ENCODE measurements at regions not wholly inside any gene's neighbourhood (a gene's known extent, or its start where the extent isn't known, plus 50 kb on each side); places are given as distances from the start of the nearest gene placed in this dataset.
A peak's percentile ranks its signal among the peaks of the same experiment; 100 is the strongest.

DNA sequence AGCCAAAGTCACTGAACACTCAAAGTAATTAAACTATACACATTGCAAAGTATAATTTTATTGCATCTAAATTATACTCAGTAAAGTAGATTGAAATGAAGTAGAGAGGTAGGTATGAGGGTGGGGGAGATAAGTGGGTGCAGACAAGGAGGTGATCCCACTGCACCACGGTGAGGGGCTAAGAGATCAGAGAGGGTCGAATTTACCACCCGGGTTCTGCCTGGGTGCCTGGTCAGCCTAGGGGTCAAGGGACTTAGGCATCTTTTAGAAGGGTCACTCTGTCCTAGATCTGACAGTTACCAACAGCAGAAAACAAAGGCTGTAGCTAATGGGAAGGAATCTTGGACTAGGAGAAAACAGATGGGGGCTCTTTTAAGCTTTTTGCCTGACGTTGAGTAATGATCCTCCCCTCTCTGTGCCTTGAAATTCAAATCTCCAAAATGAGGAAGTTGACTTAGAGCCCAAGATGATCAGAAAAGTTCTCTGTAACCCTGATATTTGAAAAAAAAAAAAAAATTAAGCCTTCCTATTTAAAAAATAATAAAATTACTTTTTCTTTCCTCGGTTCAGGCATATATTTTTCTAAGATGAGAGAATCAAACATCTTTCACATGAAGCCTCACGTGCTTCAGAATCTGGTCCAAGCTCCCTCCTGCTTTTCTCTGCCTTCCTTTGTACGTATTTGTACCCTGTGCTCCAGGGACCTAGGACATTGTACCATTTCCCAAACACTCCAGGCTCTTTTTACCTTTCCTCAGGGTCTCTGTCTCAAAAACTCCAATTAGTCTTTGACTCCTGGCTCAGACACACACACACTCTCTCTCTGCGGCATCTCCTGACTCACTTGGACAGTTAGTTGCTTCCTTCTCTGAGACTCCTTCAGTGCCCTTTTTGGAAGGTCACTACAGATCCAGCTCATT lies 353.9 kb downstream of the CYRIA start:
- Mint-ChIP-seq H3K9me3 (peaks cover 0 to 2% (median 0%) of the 10 kb centered on the region in 5 donors), H3K36me3 (no peaks in the 10 kb centered on the region), H3K4me3 (no peak overlapping the region), H3K27ac (no peak overlapping the region), H3K27me3 (no peaks in the 10 kb centered on the region), H3K4me1 (no peaks in the 10 kb centered on the region)
- Histone ChIP-seq H3K4me3 (ENCODE audit: low read length) (no peak overlapping the region), H3K4me1 (ENCODE audit: insufficient read depth, low read length) (no peaks in the 10 kb centered on the region), H3K27me3 (ENCODE audit: insufficient read depth, low read length, poor library complexity, severe bottlenecking) (no peaks in the 10 kb centered on the region), H3K9me3 (ENCODE audit: low read length) (no peaks in the 10 kb centered on the region), H3K36me3 (ENCODE audit: insufficient read depth, low read length) (no peaks in the 10 kb centered on the region), H3K27ac (ENCODE audit: low read depth, low read length) (no peak overlapping the region)
- no peak for DNase-seq
- POLR2A ChIA-PET, result no interaction called here
- CTCF ChIA-PET, result no interaction called here

DNA sequence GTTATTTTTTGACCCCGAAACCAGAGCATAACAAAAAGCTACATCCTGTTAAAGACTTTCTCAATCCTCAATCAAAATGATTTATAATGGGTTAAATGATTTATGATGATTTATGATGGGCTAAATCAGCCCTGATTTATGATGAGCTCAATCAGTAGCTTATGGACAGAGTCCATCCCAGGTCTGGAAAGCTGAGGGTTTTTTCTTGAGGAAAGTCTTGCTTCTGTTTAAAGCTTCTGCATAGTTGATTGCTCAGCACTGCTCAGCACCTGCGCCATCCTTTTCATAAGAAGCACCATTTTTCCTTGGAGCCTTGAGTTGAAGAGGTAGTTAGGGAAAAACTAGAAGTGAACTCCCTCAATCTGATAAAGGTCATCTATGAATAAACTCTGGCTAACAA lies 356.8 kb downstream of the CYRIA start:
- no peaks in the 10 kb centered on the region for H3K4me1 Mint-ChIP-seq
- no peaks in the 10 kb centered on the region for H3K27me3 ChIP-seq (ENCODE audit: insufficient read depth, low read length, poor library complexity, severe bottlenecking)
- ChIA-PET CTCF (no interaction called here), POLR2A (no interaction called here)
- H3K36me3 ChIP-seq (ENCODE audit: insufficient read depth, low read length), result no peaks in the 10 kb centered on the region
- H3K27me3 Mint-ChIP-seq, result no peaks in the 10 kb centered on the region
- H3K4me3 Mint-ChIP-seq, result no peak overlapping the region
- no peaks in the 10 kb centered on the region for H3K9me3 ChIP-seq (ENCODE audit: low read length)
- no peaks in the 10 kb centered on the region for H3K4me1 ChIP-seq (ENCODE audit: insufficient read depth, low read length)
- DNase-seq, result no peak
- no peaks in the 10 kb centered on the region for H3K36me3 Mint-ChIP-seq
- H3K27ac ChIP-seq (ENCODE audit: low read depth, low read length), result no peak overlapping the region
- no peak overlapping the region for H3K4me3 ChIP-seq (ENCODE audit: low read length)
- H3K9me3 Mint-ChIP-seq, result peaks cover 0 to 2% (median 0%) of the 10 kb centered on the region in 5 donors
- no peak overlapping the region for H3K27ac Mint-ChIP-seq

DNA sequence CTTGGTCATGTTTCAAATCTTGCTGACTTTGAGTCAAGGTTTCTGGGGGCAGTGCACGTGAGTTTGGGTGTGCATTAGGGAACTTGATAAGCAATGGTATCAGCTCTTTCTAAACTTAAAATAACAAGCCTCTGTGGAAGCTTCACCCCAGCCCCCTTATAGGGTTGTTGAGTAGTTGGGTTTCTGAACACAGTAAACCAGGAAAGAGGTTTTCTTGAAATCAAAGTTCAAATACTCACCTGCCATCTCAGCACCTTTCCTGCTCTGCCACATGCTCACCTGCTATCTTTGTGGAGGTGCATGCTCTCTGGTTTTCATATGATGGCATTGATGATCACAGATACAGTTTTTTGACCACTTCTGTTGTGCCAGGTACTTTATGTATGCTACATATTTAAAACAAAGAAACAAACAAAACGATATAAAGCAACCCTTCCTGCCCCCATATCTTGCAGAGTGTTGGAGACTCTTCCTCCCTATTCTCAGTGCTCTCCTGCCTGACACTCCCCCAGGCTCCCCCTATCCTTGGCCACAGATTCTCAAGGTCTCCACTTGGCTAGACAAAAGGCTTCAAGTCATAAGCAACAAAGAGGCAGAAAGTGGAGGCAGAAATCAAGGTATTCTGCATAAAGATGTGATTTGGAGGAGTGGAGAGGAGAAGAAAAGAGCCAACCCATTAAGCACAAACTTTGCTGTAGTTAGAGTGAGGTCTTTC lies 360.6 kb downstream of the CYRIA start:
- no peak overlapping the region for H3K4me3 Mint-ChIP-seq
- ChIA-PET POLR2A (no interaction called here), CTCF (no interaction called here)
- DNase-seq, result no peak
- no peaks in the 10 kb centered on the region for H3K4me1 ChIP-seq (ENCODE audit: insufficient read depth, low read length)
- no peak overlapping the region for H3K27ac ChIP-seq (ENCODE audit: low read depth, low read length)
- H3K36me3 ChIP-seq (ENCODE audit: insufficient read depth, low read length), result no peaks in the 10 kb centered on the region
- no peak overlapping the region for H3K27ac Mint-ChIP-seq
- no peaks in the 10 kb centered on the region for H3K9me3 ChIP-seq (ENCODE audit: low read length)
- H3K27me3 ChIP-seq (ENCODE audit: insufficient read depth, low read length, poor library complexity, severe bottlenecking), result no peaks in the 10 kb centered on the region
- H3K27me3 Mint-ChIP-seq, result peaks cover 3 to 4% of the 10 kb centered on the region in 2 donors
- peaks cover 0 to 5% (median 0%) of the 10 kb centered on the region in 5 donors for H3K9me3 Mint-ChIP-seq
- no peaks in the 10 kb centered on the region for H3K36me3 Mint-ChIP-seq
- H3K4me1 Mint-ChIP-seq, result peaks cover 0 to 4% (median 0%) of the 10 kb centered on the region in 3 donors
- no peak overlapping the region for H3K4me3 ChIP-seq (ENCODE audit: low read length)

DNA sequence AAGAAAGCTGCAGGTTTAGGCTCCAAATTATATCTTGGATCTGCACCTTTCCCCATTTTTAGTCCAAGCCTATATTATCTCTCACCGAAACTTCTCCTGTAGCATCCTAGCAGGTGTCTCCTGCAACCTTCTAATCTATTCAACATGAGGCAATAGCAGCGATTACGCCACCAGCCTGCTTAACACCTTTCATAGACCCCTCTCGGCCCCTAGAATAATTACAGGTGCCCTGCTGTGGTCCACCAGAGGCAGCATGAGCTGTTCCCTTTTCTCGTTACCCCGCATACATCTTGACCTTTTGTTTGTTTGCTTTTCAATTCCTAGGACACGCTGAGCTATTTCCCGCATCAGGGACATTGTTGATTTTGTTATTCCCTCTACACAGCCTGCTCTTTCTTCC lies 361.9 kb downstream of the CYRIA start:
- ChIA-PET CTCF (no interaction called here), POLR2A (no interaction called here)
- H3K9me3 ChIP-seq (ENCODE audit: low read length), result no peaks in the 10 kb centered on the region
- no peaks in the 10 kb centered on the region for H3K36me3 Mint-ChIP-seq
- peaks cover 0 to 5% (median 0%) of the 10 kb centered on the region in 5 donors for H3K9me3 Mint-ChIP-seq
- H3K4me3 ChIP-seq (ENCODE audit: low read length), result no peak overlapping the region
- peak overlapping the region in 1 of 8 donors; percentile 58 for H3K27ac Mint-ChIP-seq
- no peak overlapping the region for H3K27ac ChIP-seq (ENCODE audit: low read depth, low read length)
- H3K4me1 ChIP-seq (ENCODE audit: insufficient read depth, low read length), result no peaks in the 10 kb centered on the region
- H3K27me3 Mint-ChIP-seq, result peaks cover 3 to 4% of the 10 kb centered on the region in 2 donors
- DNase-seq, result no peak
- H3K4me3 Mint-ChIP-seq, result no peak overlapping the region
- no peaks in the 10 kb centered on the region for H3K36me3 ChIP-seq (ENCODE audit: insufficient read depth, low read length)
- H3K27me3 ChIP-seq (ENCODE audit: insufficient read depth, low read length, poor library complexity, severe bottlenecking), result no peaks in the 10 kb centered on the region
- peaks cover 0 to 4% (median 0%) of the 10 kb centered on the region in 3 donors for H3K4me1 Mint-ChIP-seq

- H3K27ac Mint-ChIP-seq, result no peak overlapping the region
- Histone ChIP-seq H3K4me3 (ENCODE audit: low read length) (no peak overlapping the region), H3K4me1 (ENCODE audit: insufficient read depth, low read length) (no peaks in the 10 kb centered on the region), H3K27ac (ENCODE audit: low read depth, low read length) (no peak overlapping the region), H3K27me3 (ENCODE audit: insufficient read depth, low read length, poor library complexity, severe bottlenecking) (no peaks in the 10 kb centered on the region), H3K36me3 (ENCODE audit: insufficient read depth, low read length) (no peaks in the 10 kb centered on the region), H3K9me3 (ENCODE audit: low read length) (no peaks in the 10 kb centered on the region)
- H3K4me1 Mint-ChIP-seq, result peaks cover 0 to 4% (median 0%) of the 10 kb centered on the region in 3 donors
- peak overlapping the region in 1 of 7 donors; percentile 41 for H3K4me3 Mint-ChIP-seq
- H3K9me3 Mint-ChIP-seq, result peaks cover 0 to 5% (median 0%) of the 10 kb centered on the region in 5 donors
- ChIA-PET CTCF (no interaction called here), POLR2A (no interaction called here)
- peaks cover 3 to 4% of the 10 kb centered on the region in 2 donors for H3K27me3 Mint-ChIP-seq
- no peaks in the 10 kb centered on the region for H3K36me3 Mint-ChIP-seq
- no peak for DNase-seq
Measured at GRCh38 chr2:16303273-16303577, 362.4 kb downstream of the CYRIA start.

DNA sequence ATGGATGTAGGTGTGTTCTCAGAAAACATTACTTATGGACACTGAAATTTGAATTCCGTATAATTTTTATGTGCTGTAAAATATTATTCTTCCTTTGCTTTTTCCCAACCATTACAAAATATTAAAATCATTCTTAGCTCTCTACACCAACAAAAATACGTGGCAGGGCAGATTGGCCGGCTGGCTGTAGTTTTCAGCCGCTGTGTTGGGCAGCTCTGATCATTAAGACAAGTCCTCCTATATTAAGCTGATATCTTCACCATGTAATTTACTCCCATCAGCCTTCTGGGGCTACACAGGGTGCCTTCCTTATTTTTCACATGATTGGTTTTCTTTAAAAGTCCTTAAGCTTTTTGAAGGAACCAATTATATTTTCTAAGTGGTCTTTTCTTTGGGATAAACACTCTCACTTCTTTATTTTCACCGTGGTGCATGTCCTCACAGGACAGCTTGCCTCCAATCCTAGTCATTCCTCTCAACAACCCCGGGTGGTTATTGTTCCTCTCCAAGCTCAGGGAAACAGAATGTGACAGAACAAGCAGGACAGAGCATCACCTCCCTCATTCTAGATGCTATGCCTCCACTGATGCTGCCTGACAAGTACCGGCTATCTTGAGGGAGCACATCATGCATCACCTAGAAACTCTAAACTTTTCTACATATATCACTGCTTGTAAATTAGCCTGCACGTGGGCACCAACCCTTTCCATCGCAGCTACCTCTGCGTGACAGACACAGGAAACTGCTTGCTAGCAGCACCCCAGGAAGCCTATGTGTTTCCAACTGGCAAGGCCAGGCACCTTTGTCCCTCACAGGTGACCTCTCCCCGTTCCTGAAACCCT lies 362.3 kb downstream of the MYCN start:
- Histone ChIP-seq H3K36me3 (ENCODE audit: insufficient read depth, low read length) (no peaks in the 10 kb centered on the region), H3K4me3 (ENCODE audit: low read length) (no peak overlapping the region), H3K4me1 (ENCODE audit: insufficient read depth, low read length) (no peaks in the 10 kb centered on the region), H3K27me3 (ENCODE audit: insufficient read depth, low read length, poor library complexity, severe bottlenecking) (no peaks in the 10 kb centered on the region), H3K9me3 (ENCODE audit: low read length) (no peaks in the 10 kb centered on the region), H3K27ac (ENCODE audit: low read depth, low read length) (no peak overlapping the region)
- H3K9me3 Mint-ChIP-seq, result peaks cover 0 to 5% (median 0%) of the 10 kb centered on the region in 5 donors
- CTCF ChIA-PET, result no interaction called here
- POLR2A ChIA-PET, result no interaction called here
- no peak overlapping the region for H3K27ac Mint-ChIP-seq
- peaks cover 3 to 4% of the 10 kb centered on the region in 2 donors for H3K27me3 Mint-ChIP-seq
- no peak for DNase-seq
- H3K4me1 Mint-ChIP-seq, result peaks cover 0 to 4% (median 0%) of the 10 kb centered on the region in 3 donors
- peak overlapping the region in 1 of 7 donors; percentile 41 for H3K4me3 Mint-ChIP-seq
- no peaks in the 10 kb centered on the region for H3K36me3 Mint-ChIP-seq

DNA sequence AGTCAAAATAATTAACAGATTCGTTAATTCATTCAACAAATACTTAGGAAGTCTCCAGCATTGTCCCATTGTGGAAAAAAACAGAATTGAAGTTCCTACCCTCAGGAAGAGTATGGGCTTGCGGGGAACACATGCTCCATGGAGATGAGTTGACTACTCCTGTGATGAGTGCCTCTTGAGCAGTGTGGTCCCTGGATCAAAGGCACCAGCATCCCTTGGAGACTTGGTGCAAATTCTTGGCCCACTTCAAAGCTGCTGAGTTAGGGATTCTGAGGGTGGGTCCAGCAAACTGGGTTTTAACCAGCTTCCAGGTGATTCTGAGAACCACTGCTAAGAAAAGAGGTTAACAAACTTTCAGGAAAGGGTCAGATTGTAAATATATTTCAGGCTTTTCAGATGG lies 361.6 kb downstream of the MYCN start:
- ChIA-PET CTCF (no interaction called here), POLR2A (no interaction called here)
- Histone ChIP-seq H3K36me3 (ENCODE audit: insufficient read depth, low read length) (no peaks in the 10 kb centered on the region), H3K27ac (ENCODE audit: low read depth, low read length) (no peak overlapping the region), H3K27me3 (ENCODE audit: insufficient read depth, low read length, poor library complexity, severe bottlenecking) (no peaks in the 10 kb centered on the region), H3K9me3 (ENCODE audit: low read length) (no peaks in the 10 kb centered on the region), H3K4me3 (ENCODE audit: low read length) (no peak overlapping the region), H3K4me1 (ENCODE audit: insufficient read depth, low read length) (no peaks in the 10 kb centered on the region)
- Mint-ChIP-seq H3K4me1 (peaks cover 0 to 4% (median 0%) of the 10 kb centered on the region in 3 donors), H3K4me3 (no peak overlapping the region), H3K27ac (no peak overlapping the region), H3K9me3 (peaks cover 0 to 5% (median 0%) of the 10 kb centered on the region in 5 donors), H3K36me3 (no peaks in the 10 kb centered on the region), H3K27me3 (peaks cover 3 to 4% of the 10 kb centered on the region in 2 donors)
- no peak for DNase-seq

GRCh38 chr2:16298866-16299265 lies 358.5 kb downstream of the MYCN start:
- Mint-ChIP-seq H3K27ac (no peak overlapping the region), H3K27me3 (peaks cover 3 to 4% of the 10 kb centered on the region in 2 donors), H3K4me3 (no peak overlapping the region), H3K36me3 (no peaks in the 10 kb centered on the region), H3K9me3 (peaks cover 0 to 14% (median 0%) of the 10 kb centered on the region in 5 donors), H3K4me1 (peaks cover 0 to 4% (median 0%) of the 10 kb centered on the region in 3 donors)
- Histone ChIP-seq H3K27ac (ENCODE audit: low read depth, low read length) (no peak overlapping the region), H3K4me1 (ENCODE audit: insufficient read depth, low read length) (no peaks in the 10 kb centered on the region), H3K9me3 (ENCODE audit: low read length) (no peaks in the 10 kb centered on the region), H3K36me3 (ENCODE audit: insufficient read depth, low read length) (no peaks in the 10 kb centered on the region), H3K4me3 (ENCODE audit: low read length) (no peak overlapping the region), H3K27me3 (ENCODE audit: insufficient read depth, low read length, poor library complexity, severe bottlenecking) (no peaks in the 10 kb centered on the region)
- DNase-seq, result no peak
- CTCF ChIA-PET, result no interaction called here
- POLR2A ChIA-PET, result no interaction called here
